Endodermal cell (in vitro differentiated cells): ENCODE measurements at regions not wholly inside any gene's neighbourhood (a gene's known extent, or its start where the extent isn't known, plus 50 kb on each side); places are given as distances from the start of the nearest gene placed in this dataset.

ENCODE experiments used
- DNase-seq: peaks from one replicate; pipeline ENCODE4 v3.0.0-alpha.2; 2017
- H3K27ac ChIP-seq: 2 replicates; pipeline ENCODE4 v1.5.1; 2013; ENCODE audit warnings: mild to moderate bottlenecking, low read depth, low read length, moderate library complexity
- H3K27me3 ChIP-seq: 2 replicates; pipeline ENCODE4 v1.6.1; 2013; ENCODE audit warnings: mild to moderate bottlenecking, low read length, moderate library complexity; ENCODE audit not compliant: insufficient read depth, control insufficient read depth, poor library complexity, severe bottlenecking
- H3K36me3 ChIP-seq: 2 replicates; pipeline ENCODE4 v1.7.0; 2013; ENCODE audit warnings: mild to moderate bottlenecking, low read length, moderate library complexity; ENCODE audit not compliant: control insufficient read depth, insufficient read depth
- H3K4me1 ChIP-seq: one replicate; pipeline ENCODE4 v1.7.0; 2013; ENCODE audit warnings: low read length; ENCODE audit not compliant: control insufficient read depth, insufficient read depth
- H3K4me3 ChIP-seq: 2 replicates; pipeline ENCODE4 v1.5.1; 2013; ENCODE audit warnings: mild to moderate bottlenecking, low read length, moderate library complexity
- H3K9ac ChIP-seq: 2 replicates; pipeline ENCODE4 v1.6.1; 2013; ENCODE audit warnings: mild to moderate bottlenecking, low read length, moderate library complexity; ENCODE audit not compliant: poor library complexity, severe bottlenecking; ENCODE audit errors: extremely low read depth
- H3K9me3 ChIP-seq: 2 replicates; pipeline ENCODE4 v1.6.1; 2013; ENCODE audit warnings: mild to moderate bottlenecking, low read length, moderate library complexity; ENCODE audit not compliant: control insufficient read depth
- H3K27ac Mint-ChIP-seq: 2 replicates; pipeline ENCODE4 v1.8.0; 2020; ENCODE audit warnings: mixed read lengths
- H3K27me3 Mint-ChIP-seq: 2 replicates; pipeline ENCODE4 v1.8.0; 2021; ENCODE audit warnings: mild to moderate bottlenecking, mixed read lengths; ENCODE audit not compliant: insufficient read depth
- H3K36me3 Mint-ChIP-seq: 2 replicates; pipeline ENCODE4 v1.8.0; 2020; ENCODE audit warnings: low read depth, mixed read lengths
- H3K4me1 Mint-ChIP-seq: 2 replicates; pipeline ENCODE4 v1.8.0; 2020; ENCODE audit warnings: mixed read lengths
- H3K4me3 Mint-ChIP-seq: 2 replicates; pipeline ENCODE4 v1.8.0; 2020; ENCODE audit warnings: mild to moderate bottlenecking, moderate library complexity, mixed read lengths
- H3K9me3 Mint-ChIP-seq: 2 replicates; pipeline ENCODE4 v1.8.0; 2020; ENCODE audit warnings: mild to moderate bottlenecking, mixed read lengths
- WGBS, 2 experiments: methylation state at CpG; one replicate each; pipeline versions ENCODE4 v1.1.5 to v1.1.7; 2013; ENCODE audit warnings: missing lambda C conversion rate in 2 of 2, mixed read lengths in 1 of 2; ENCODE audit not compliant: insufficient coverage in 1 of 2, insufficient read length in 1 of 2; 5-methylcytosine and 5-hydroxymethylcytosine counted together
- TF ChIP-seq, protein P1 (sequence below): fragments of 200-600 bp; sonication (generic); conservative IDR thresholded peaks from 2 replicates; pipeline ENCODE4 v1.5.0; 2021; ENCODE audit warnings: antibody characterized with exemption, mild to moderate bottlenecking

DNA sequence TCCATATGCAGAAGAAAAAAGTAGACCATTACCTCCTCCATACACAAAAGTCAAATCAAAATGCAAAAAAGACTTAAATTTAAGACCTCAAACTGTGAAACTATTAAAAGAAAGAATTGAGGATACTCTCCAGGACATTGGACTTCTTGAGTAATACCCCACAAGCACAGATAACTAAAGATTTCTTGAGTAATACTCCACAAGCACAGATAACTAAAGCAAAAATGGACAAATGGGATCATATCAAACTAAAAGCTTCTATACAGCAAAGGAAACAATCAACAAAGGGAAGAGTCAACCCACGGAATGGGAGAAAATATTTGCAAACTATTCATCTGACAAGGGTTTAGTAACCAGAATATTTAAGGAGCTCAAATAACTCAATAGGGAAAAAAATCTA lies 427.9 kb downstream of the CCDC91 start:
- H3K27ac Mint-ChIP-seq = no peak overlapping the region
- TF ChIP-seq, protein P1, sequence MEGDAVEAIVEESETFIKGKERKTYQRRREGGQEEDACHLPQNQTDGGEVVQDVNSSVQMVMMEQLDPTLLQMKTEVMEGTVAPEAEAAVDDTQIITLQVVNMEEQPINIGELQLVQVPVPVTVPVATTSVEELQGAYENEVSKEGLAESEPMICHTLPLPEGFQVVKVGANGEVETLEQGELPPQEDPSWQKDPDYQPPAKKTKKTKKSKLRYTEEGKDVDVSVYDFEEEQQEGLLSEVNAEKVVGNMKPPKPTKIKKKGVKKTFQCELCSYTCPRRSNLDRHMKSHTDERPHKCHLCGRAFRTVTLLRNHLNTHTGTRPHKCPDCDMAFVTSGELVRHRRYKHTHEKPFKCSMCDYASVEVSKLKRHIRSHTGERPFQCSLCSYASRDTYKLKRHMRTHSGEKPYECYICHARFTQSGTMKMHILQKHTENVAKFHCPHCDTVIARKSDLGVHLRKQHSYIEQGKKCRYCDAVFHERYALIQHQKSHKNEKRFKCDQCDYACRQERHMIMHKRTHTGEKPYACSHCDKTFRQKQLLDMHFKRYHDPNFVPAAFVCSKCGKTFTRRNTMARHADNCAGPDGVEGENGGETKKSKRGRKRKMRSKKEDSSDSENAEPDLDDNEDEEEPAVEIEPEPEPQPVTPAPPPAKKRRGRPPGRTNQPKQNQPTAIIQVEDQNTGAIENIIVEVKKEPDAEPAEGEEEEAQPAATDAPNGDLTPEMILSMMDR = no peak
- no peak overlapping the region for H3K4me3 Mint-ChIP-seq

DNA sequence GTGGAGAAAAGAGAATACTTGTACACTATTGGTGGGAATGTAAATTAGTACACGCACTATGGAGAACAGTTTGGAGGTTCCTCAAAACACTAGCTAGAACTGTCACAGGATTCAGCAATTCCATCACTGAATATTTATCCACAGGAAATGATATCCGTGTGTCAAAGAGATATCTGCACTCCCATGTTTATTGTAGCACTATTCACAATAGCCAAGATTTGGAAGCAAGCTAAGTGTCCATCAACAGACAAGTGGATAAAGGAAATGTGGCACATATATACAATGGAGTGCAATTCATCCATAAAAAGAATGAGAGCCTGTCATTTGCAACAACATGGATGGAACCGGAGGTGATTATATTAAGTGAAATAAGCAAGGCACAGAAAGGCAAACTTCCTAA lies 428.5 kb downstream of the CCDC91 start:
- Histone ChIP-seq H3K9me3 (no peaks in the 10 kb centered on the region), H3K27me3 (no peaks in the 10 kb centered on the region), H3K36me3 (no peaks in the 10 kb centered on the region), H3K9ac (no peak overlapping the region), H3K4me3 (no peak overlapping the region), H3K4me1 (no peaks in the 10 kb centered on the region), H3K27ac (no peak overlapping the region)
- DNase-seq = no peak
- TF ChIP-seq, protein P1 = no peak
- Mint-ChIP-seq H3K4me1 (no peaks in the 10 kb centered on the region), H3K9me3 (no peaks in the 10 kb centered on the region), H3K4me3 (no peak overlapping the region), H3K27ac (no peak overlapping the region), H3K27me3 (no peaks in the 10 kb centered on the region), H3K36me3 (no peaks in the 10 kb centered on the region)
- 71 to 100% methylated on average over 1 to 3 of the region's 3 CpGs for WGBS, 2 experiments

More for the DNA sequence above, 427.9 kb downstream of the CCDC91 start:
- Histone ChIP-seq H3K27ac (no peak overlapping the region), H3K4me1 (no peaks in the 10 kb centered on the region), H3K4me3 (no peak overlapping the region), H3K9ac (no peak overlapping the region), H3K27me3 (no peaks in the 10 kb centered on the region), H3K9me3 (no peaks in the 10 kb centered on the region), H3K36me3 (no peaks in the 10 kb centered on the region)
- no peak for DNase-seq
- Mint-ChIP-seq H3K36me3 (no peaks in the 10 kb centered on the region), H3K9me3 (no peaks in the 10 kb centered on the region), H3K27me3 (no peaks in the 10 kb centered on the region), H3K4me1 (no peaks in the 10 kb centered on the region)
- 100% methylated on average over 1 of the region's 1 CpG; no CpG with 5 or more reads in 1 of the 2 experiments for WGBS, 2 experiments

DNA sequence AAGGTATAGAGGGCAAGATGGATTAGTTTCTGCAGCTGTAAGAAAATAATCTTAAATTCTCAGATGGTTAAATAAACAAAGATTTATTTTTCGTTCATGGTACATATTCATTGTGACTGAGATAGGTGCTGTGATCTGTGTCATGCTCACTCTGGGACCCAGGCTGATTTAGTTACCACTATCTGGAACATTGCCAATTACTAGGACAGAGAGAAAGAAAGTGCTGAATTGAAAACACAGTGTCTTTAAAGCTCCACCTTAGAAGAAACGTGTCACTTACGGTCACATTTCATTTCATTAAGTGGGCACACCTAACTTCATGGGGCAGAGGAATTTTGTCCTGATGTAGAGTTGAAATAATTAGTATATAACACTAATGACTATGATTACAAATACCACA lies 430.0 kb downstream of the CCDC91 start:
- no peaks in the 10 kb centered on the region for H3K4me1 Mint-ChIP-seq
- TF ChIP-seq, protein P1 = no peak
- no peaks in the 10 kb centered on the region for H3K4me1 ChIP-seq
- no peaks in the 10 kb centered on the region for H3K27me3 Mint-ChIP-seq
- no peaks in the 10 kb centered on the region for H3K9me3 Mint-ChIP-seq
- H3K36me3 ChIP-seq = no peaks in the 10 kb centered on the region
- H3K27me3 ChIP-seq = no peaks in the 10 kb centered on the region
- no peak overlapping the region for H3K4me3 Mint-ChIP-seq
- H3K27ac ChIP-seq = no peak overlapping the region
- H3K36me3 Mint-ChIP-seq = no peaks in the 10 kb centered on the region
- H3K4me3 ChIP-seq = no peak overlapping the region
- no peak for DNase-seq
- H3K27ac Mint-ChIP-seq = no peak overlapping the region
- H3K9ac ChIP-seq = no peak overlapping the region
- 91% methylated on average over 3 of the region's 3 CpGs; no CpG with 5 or more reads in 1 of the 2 experiments for WGBS, 2 experiments
- H3K9me3 ChIP-seq = no peaks in the 10 kb centered on the region
